GM23338 (cell line): ENCODE measurements at regions not wholly inside any gene's neighbourhood (a gene's known extent, or its start where the extent isn't known, plus 50 kb on each side); places are given as distances from the start of the nearest gene placed in this dataset.

ENCODE experiments used
- ATAC-seq: fragments of 200-7000 bp; cut with Tn5 transposase; 3 replicates; pipeline ENCODE4 v1.9.1; 2020
- DNase-seq: peaks from one replicate; pipeline ENCODE4 v3.0.0-alpha.2; 2015; ENCODE audit warnings: low spot score
- H2AFZ ChIP-seq: fragments of 200-600 bp; sonication (generic); 2 replicates; pipeline ENCODE4 v1.8.0; 2016; ENCODE audit warnings: antibody characterized with exemption, mild to moderate bottlenecking, moderate library complexity
- H3F3A ChIP-seq: fragments of 200-600 bp; sonication (generic); replicated peaks from 2 replicates; pipeline ENCODE4 v1.8.0; 2017; ENCODE audit warnings: antibody characterized with exemption, mixed run types, low read depth
- H3K27ac ChIP-seq: fragments of 200-600 bp; sonication (generic); 2 replicates; pipeline ENCODE4 v1.6.1; 2016; ENCODE audit warnings: low read depth
- H3K27me3 ChIP-seq: fragments of 200-600 bp; sonication (generic); 2 replicates; pipeline ENCODE4 v1.8.0; 2016; ENCODE audit warnings: mild to moderate bottlenecking, mixed run types, moderate library complexity; ENCODE audit not compliant: insufficient read depth
- H3K36me3 ChIP-seq: fragments of 200-600 bp; sonication (generic); 2 replicates; pipeline ENCODE4 v1.8.0; 2016; ENCODE audit warnings: mild to moderate bottlenecking; ENCODE audit not compliant: insufficient read depth
- H3K4me1 ChIP-seq: fragments of 200-600 bp; sonication (generic); 2 replicates; pipeline ENCODE4 v1.8.0; 2016; ENCODE audit warnings: mild to moderate bottlenecking, moderate library complexity; ENCODE audit not compliant: insufficient read depth
- H3K4me2 ChIP-seq: fragments of 200-600 bp; sonication (generic); 2 replicates; pipeline ENCODE4 v1.7.1; 2017; ENCODE audit warnings: mixed run types
- H3K4me3 ChIP-seq: fragments of 200-600 bp; sonication (generic); 2 replicates; pipeline ENCODE4 v1.6.1; 2016; ENCODE audit warnings: mixed run types
- H3K79me2 ChIP-seq: fragments of 200-600 bp; sonication (generic); replicated peaks from 2 replicates; pipeline ENCODE4 v1.8.0; 2017; ENCODE audit warnings: mild to moderate bottlenecking; ENCODE audit not compliant: insufficient read depth
- H3K9me2 ChIP-seq: fragments of 200-600 bp; sonication (generic); 2 replicates; pipeline ENCODE4 v1.8.0; 2017; ENCODE audit not compliant: insufficient read depth
- H4K20me1 ChIP-seq: fragments of 200-600 bp; sonication (generic); replicated peaks from 2 replicates; pipeline ENCODE4 v1.8.0; 2017; ENCODE audit warnings: mild to moderate bottlenecking; ENCODE audit not compliant: insufficient read depth
- H3K27ac Mint-ChIP-seq: 2 replicates; pipeline ENCODE4 v1.8.0; 2020; ENCODE audit warnings: inconsistent platforms, mild to moderate bottlenecking, moderate library complexity, mixed read lengths
- H3K27me3 Mint-ChIP-seq: 3 replicates; pipeline ENCODE4 v1.8.0; 2022; ENCODE audit warnings: low read depth, mild to moderate bottlenecking, moderate library complexity, mixed read lengths, inconsistent platforms; ENCODE audit not compliant: insufficient read depth, poor library complexity
- H3K36me3 Mint-ChIP-seq: 3 replicates; pipeline ENCODE4 v1.8.0; 2021; ENCODE audit warnings: low read depth, mild to moderate bottlenecking, inconsistent platforms, moderate library complexity, mixed read lengths
- H3K4me1 Mint-ChIP-seq: 3 replicates; pipeline ENCODE4 v1.8.0; 2020; ENCODE audit warnings: mild to moderate bottlenecking, inconsistent platforms, mixed read lengths
- H3K4me3 Mint-ChIP-seq: 3 replicates; pipeline ENCODE4 v1.8.0; 2021; ENCODE audit warnings: moderate library complexity, mild to moderate bottlenecking, inconsistent platforms, mixed read lengths
- H3K9me3 Mint-ChIP-seq: 3 replicates; pipeline ENCODE4 v1.8.0; 2020; ENCODE audit warnings: moderate library complexity, mild to moderate bottlenecking, inconsistent platforms, mixed read lengths
- CREB1 ChIP-seq: fragments of 250-450 bp; sonication (Bioruptor Pico); IDR thresholded peaks from 2 replicates; pipeline ENCODE4 v1.5.0; 2020; ENCODE audit warnings: low read depth, mild to moderate bottlenecking, moderate library complexity
- NANOG ChIP-seq: IDR thresholded peaks from 2 replicates; pipeline ENCODE4 v1.6.1; 2016; ENCODE audit warnings: antibody characterized with exemption, borderline replicate concordance
- REST ChIP-seq: IDR thresholded peaks from one replicate; pipeline ENCODE4 v1.6.1; 2018; ENCODE audit warnings: antibody characterized with exemption; ENCODE audit not compliant: unreplicated experiment
- ZNF114 ChIP-seq: fragments of 250-450 bp; sonication (Bioruptor Pico); IDR thresholded peaks from 2 replicates; pipeline ENCODE4 v1.5.0; 2020; ENCODE audit warnings: mild to moderate bottlenecking, moderate library complexity
- ZNF331 ChIP-seq: fragments of 250-450 bp; sonication (Bioruptor Pico); IDR thresholded peaks from 2 replicates; pipeline ENCODE4 v1.5.0; 2020; ENCODE audit warnings: low read depth, mild to moderate bottlenecking, moderate library complexity
- ZNF462 ChIP-seq: fragments of 250-450 bp; sonication (Bioruptor Pico); IDR thresholded peaks from 2 replicates; pipeline ENCODE4 v1.5.0; 2020; ENCODE audit warnings: mild to moderate bottlenecking, moderate library complexity

GRCh38 chr6:164208371-164208770, 793.9 kb downstream of the QKI start:
- no peak overlapping the region for H3K4me3 ChIP-seq
- no peak overlapping the region for H3K4me3 Mint-ChIP-seq
- H3K9me2 ChIP-seq = peaks cover 14% of the 10 kb centered on the region
- no peak overlapping the region for H3K27ac Mint-ChIP-seq
- no peaks in the 10 kb centered on the region for H3K27me3 ChIP-seq
- ATAC-seq (no peak), DNase-seq (no peak)
- no peaks in the 10 kb centered on the region for H3K79me2 ChIP-seq
- peaks cover 31% of the 10 kb centered on the region for H3K9me3 Mint-ChIP-seq
- H3K36me3 ChIP-seq = no peaks in the 10 kb centered on the region
- H3K4me1 ChIP-seq = no peaks in the 10 kb centered on the region
- H3K27me3 Mint-ChIP-seq = peaks cover 2% of the 10 kb centered on the region
- no peaks in the 10 kb centered on the region for H3K4me1 Mint-ChIP-seq
- H3F3A ChIP-seq = no peaks in the 10 kb centered on the region
- no peak overlapping the region for H2AFZ ChIP-seq
- H3K4me2 ChIP-seq = no peak overlapping the region
- peaks cover 25% of the 10 kb centered on the region; the same call in 2 of the 3 replicates for H3K36me3 Mint-ChIP-seq
- no peak for TF ChIP-seq ZNF462 (CRISPR knock-in tag)
- no peak for TF ChIP-seq ZNF331 (CRISPR knock-in tag)
- no peak for TF ChIP-seq ZNF114
- TF ChIP-seq CREB1 (CRISPR knock-in tag) = no peak
- TF ChIP-seq NANOG = no peak
- TF ChIP-seq REST = no peak
- H4K20me1 ChIP-seq = no peaks in the 10 kb centered on the region
- H3K27ac ChIP-seq = no peak overlapping the region
